ENCODE measurements at regions not wholly inside any gene's neighbourhood (a gene's known extent, or its start where the extent isn't known, plus 50 kb on each side); places are given as distances from the start of the nearest gene placed in this dataset.

GRCh38 chr5:17763301-17763700, 129.0 kb downstream of the TAF11L14 start:
- DNase-seq, result no peak

GRCh38 chr5:17766031-17766430, 131.8 kb downstream of the TAF11L14 start:
- DNase-seq, result no peak

- no peak for DNase-seq
Measured at GRCh38 chr5:17769277-17769676, 135.0 kb downstream of the TAF11L14 start.

GRCh38 chr5:17772232-17772631, 138.0 kb downstream of the TAF11L14 start:
- DNase-seq, result no peak

DNA sequence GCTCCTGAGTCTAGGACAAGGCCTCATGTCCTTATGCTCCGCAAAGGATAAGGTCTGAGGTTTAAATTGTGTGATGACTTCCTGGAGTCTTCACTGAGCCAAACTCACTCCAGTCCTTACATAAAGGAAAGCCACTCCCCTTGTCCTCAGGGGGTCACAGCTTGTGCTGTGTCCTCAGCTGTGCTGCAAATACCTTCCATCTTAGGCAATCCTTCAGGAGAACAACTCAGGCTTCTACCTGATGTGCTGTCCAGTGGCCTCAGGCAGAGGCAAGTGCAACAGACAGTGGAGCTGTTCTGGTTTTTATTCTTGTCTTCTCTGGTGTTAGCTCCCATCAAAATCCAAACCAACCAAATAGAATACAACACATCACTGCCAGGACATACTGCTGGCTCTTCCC, 151.5 kb downstream of the TAF11L14 start:
- DNase-seq, result no peak

GRCh38 chr5:17788351-17788750, 154.1 kb downstream of the TAF11L14 start:
- no peak for DNase-seq

DNA sequence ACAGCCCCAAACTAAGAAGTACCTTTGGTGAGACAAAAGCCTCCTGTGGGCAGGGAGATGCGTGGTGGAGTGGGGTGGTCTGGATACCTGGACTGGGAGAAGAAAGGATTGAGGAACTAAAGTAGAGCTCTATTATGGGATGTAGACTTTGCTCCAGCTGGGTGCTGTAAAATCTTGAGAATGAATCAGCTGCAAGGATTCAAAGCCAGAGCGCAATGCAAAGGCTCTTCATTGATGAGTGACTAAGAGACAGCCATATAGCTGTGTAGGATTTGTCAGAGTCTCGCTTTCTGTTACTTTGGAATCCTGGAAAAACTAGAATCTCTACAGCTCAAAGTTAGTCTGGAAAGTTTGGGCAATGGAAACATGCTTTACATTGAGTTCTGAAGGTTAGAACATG, 159.9 kb downstream of the TAF11L14 start:
- no peak for DNase-seq

GRCh38 chr5:17794815-17795214, 160.6 kb downstream of the TAF11L14 start:
- no peak for DNase-seq

- DNase-seq, result no peak
Measured at GRCh38 chr5:17796142-17796541, 161.9 kb downstream of the TAF11L14 start.

- no peak for DNase-seq
Measured at GRCh38 chr5:17796757-17797396, 162.6 kb downstream of the TAF11L14 start.

DNA sequence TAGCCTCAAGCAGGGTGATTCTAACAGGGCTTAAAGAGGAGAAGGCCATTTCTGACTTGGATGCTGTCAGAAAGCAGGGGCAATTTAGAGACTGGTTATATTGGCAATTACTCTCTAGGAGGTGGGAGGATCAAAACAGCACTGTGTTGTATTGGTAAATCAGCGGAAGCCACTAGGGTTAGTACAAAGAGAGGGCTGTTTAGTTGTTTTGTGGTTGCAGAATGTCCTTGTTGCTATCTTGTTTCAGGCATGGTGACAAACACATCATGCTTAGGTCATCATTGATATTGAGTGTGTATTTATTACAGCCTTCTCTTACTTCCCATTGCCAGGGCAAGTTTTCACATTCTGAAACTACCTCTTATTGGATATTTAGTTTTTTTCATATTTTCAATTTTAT, 165.3 kb downstream of the TAF11L14 start:
- DNase-seq, result no peak

DNA sequence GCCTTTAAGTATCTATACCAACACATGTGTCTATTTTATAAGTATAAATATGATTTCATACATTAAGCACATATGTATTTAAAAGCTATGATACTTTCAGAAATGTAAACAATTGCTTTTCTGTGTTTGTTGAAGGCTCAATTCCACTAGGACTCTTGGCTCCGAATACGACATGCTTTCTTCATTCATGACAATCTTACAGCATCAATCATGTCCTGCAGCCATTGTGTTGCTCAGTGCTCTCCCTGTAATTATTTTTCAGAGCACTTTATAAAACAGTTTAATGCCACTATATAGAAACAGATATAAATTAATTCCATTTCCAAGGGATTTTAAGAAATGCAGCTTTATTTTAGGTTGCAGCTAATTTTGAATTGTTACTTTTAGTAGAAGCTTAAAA, 167.3 kb downstream of the TAF11L14 start:
- no peak for DNase-seq

GRCh38 chr5:17802256-17802655, 168.0 kb downstream of the TAF11L14 start:
- peak; percentile 89 for DNase-seq

GRCh38 chr5:17803971-17804370, 169.7 kb downstream of the TAF11L14 start:
- no peak for DNase-seq

DNA sequence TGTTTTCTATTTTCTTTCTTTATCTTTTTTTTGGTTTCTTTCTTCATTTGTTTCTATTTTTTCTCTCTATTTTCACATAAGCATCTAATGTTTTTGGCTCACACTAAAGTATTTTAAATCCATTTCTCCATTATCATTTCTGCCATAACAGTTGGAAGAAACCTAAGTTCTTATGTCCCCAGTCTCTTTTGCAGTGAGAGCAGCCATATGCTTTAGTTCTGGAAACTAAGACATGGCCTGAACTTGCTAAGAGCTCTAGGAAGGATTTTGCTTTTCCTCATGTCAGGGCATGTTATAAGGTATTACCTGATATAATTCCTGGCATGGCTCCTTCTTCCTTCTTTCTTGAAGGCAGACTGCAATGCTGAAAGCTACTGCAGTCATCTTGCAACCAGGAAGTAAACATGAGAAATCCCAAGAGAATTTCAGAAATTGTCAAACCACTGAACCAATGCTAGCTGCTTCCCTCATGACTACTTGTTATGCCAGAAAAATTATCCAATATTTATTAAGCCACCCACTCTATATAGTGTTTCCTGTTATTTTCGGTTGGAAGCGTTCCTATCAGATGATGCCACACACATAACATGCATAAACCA, 171.1 kb downstream of the TAF11L14 start:
- DNase-seq, result peak; percentile 91

DNA sequence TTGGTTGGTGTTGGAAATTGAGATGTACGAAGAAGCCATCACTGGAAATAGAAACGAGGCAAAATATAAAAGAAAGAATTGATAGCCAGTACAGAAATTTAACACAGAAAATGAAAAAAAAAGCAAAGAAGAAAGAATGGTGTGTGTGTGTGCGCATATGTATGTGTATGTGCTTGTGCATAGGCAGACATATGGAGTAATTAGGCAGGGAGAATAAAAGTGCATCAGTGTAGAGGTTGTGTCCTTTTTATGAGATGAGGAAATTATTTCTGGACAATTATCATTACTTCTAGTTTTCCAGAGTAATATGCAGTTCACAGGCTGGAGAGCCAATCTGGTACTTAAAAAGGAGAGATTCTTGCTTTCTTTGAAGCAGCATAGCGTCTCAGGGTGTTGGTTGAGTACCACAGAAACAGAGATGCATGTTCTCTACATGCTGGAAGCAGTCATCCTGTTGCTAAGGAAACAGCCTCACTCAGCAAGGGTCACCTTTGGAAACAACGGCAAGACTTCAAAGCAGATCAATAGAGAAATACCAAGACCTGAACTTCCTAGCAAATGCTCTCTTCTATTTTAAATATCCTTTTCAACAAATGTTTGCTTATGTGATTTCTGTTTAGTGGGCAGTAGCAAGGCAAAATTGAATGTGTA, 172.7 kb downstream of the TAF11L14 start:
- no peak for DNase-seq

GRCh38 chr5:17808566-17808965, 174.3 kb downstream of the TAF11L14 start:
- peak; percentile 90 for DNase-seq

- no peak for DNase-seq
Measured at GRCh38 chr5:17810734-17811133, 176.5 kb downstream of the TAF11L14 start.

DNA sequence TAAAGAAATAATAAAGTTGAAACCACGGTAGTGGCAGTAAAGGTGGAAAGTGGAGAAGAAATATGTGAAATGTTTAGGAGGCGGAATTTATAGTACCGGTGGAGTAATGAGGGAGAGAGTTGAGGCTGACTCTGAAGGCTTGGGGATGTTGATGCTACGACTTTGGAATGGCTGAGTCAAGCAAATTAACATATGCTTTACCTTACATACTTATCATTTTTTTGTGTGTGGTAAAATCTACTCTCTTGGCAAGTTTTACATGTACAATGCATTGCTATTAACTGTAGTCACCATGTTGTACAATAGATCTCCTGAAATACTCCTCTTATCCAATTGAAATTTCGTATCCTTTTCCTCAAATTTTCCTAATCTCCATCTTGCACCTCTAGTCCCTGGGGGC, 179.0 kb downstream of the TAF11L14 start:
- DNase-seq, result no peak

DNA sequence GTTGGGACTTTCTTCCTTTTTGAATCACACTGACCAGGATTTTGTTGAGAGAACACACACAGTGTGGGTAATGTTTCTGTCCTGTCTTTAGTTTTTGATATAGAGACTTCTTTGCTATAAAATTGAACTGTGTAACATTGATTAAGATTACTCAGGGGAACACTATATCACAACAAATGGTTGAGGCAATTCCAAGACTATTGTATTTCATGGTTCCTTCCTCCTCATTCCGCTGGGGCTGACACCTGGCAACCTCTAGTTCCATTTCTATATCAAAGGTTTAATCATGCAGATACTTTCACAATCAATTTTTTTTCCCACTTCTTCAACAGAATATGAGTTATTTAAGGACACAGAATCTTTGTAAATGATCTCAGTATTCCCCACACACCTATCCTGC, 182.2 kb downstream of the TAF11L14 start:
- no peak for DNase-seq

GRCh38 chr5:17816944-17817343, 182.7 kb downstream of the TAF11L14 start:
- no peak for DNase-seq

GRCh38 chr5:17817990-17818389, 183.7 kb downstream of the TAF11L14 start:
- DNase-seq, result no peak

GRCh38 chr5:17819783-17820182, 185.5 kb downstream of the TAF11L14 start:
- DNase-seq, result no peak

- DNase-seq, result no peak
Measured at GRCh38 chr5:17828681-17829080, 194.4 kb downstream of the TAF11L14 start.

DNA sequence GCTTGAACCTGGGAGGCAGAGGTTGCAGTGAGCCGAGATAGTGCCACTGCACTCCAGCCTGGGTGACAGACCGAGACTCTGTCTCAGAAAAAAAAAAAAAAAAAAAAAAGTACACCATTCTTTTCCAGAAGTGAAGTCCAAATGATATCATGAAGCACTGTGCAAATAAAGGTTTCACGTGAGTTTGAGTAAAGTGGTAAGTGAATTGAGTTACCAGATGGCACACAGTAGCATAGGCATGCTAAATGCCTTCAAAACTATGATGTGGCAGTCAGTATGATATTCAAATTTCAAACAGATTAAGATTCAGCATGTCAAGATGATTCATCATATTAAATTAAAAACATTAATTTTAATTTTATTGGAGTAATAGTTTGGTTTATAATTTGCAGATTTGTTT, 195.2 kb downstream of the TAF11L14 start:
- peak; percentile 77 for DNase-seq

Measured in NCI-H2171 (cell line).